Neutrophil (primary cell): ENCODE measurements at regions not wholly inside any gene's neighbourhood (a gene's known extent, or its start where the extent isn't known, plus 50 kb on each side); places are given as distances from the start of the nearest gene placed in this dataset.

Source experiments
- H3K27ac ChIP-seq: fragments of 200-600 bp; sonication (generic); 2 replicates; pipeline ENCODE4 v1.5.1; 2016; ENCODE audit warnings: mild to moderate bottlenecking, moderate library complexity
- H3K27me3 ChIP-seq: fragments of 200-600 bp; sonication (generic); 2 replicates; pipeline ENCODE4 v1.6.0; 2016; ENCODE audit warnings: mild to moderate bottlenecking
- H3K36me3 ChIP-seq: fragments of 200-600 bp; sonication (generic); 2 replicates; pipeline ENCODE4 v1.5.1; 2017
- H3K4me1 ChIP-seq, 2 experiments: fragments of 200-600 bp in 1 of 2; sonication (generic) in 1 of 2; 1 replicate in 1 of 2; 2 replicates in 1 of 2; pipeline versions ENCODE4 v1.5.1 to v1.6.1; 2013 to 2016; ENCODE audit warnings: low read depth in 1 of 2, low read length in 1 of 2, mild to moderate bottlenecking in 1 of 2, moderate library complexity in 1 of 2; ENCODE audit not compliant: control insufficient read depth in 1 of 2, insufficient read depth in 1 of 2
- H3K4me3 ChIP-seq, 2 experiments: fragments of 200-600 bp in 1 of 2; sonication (generic) in 1 of 2; 1 replicate in 1 of 2; 2 replicates in 1 of 2; pipeline ENCODE4 v1.5.1; 2013 to 2016; ENCODE audit warnings: low read depth in 1 of 2, low read length in 1 of 2, mild to moderate bottlenecking in 1 of 2, moderate library complexity in 1 of 2
- H3K9me3 ChIP-seq: fragments of 200-600 bp; sonication (generic); 2 replicates; pipeline ENCODE4 v1.5.1; 2016
- TF ChIP-seq, protein P1 (sequence below): fragments of 200-600 bp; sonication (generic); IDR thresholded peaks from 2 replicates; pipeline ENCODE4 v1.5.1; 2016; ENCODE audit warnings: antibody characterized with exemption

GRCh38 chr12:91924827-91925226 lies 220.8 kb downstream of the BTG1 start:
- H3K4me3 ChIP-seq = no peak overlapping the region
- no peaks in the 10 kb centered on the region for H3K9me3 ChIP-seq
- H3K27me3 ChIP-seq = no peaks in the 10 kb centered on the region
- no peak overlapping the region for H3K27ac ChIP-seq
- H3K4me1 ChIP-seq = no peaks in the 10 kb centered on the region
- H3K36me3 ChIP-seq = no peaks in the 10 kb centered on the region
- TF ChIP-seq, protein P1, sequence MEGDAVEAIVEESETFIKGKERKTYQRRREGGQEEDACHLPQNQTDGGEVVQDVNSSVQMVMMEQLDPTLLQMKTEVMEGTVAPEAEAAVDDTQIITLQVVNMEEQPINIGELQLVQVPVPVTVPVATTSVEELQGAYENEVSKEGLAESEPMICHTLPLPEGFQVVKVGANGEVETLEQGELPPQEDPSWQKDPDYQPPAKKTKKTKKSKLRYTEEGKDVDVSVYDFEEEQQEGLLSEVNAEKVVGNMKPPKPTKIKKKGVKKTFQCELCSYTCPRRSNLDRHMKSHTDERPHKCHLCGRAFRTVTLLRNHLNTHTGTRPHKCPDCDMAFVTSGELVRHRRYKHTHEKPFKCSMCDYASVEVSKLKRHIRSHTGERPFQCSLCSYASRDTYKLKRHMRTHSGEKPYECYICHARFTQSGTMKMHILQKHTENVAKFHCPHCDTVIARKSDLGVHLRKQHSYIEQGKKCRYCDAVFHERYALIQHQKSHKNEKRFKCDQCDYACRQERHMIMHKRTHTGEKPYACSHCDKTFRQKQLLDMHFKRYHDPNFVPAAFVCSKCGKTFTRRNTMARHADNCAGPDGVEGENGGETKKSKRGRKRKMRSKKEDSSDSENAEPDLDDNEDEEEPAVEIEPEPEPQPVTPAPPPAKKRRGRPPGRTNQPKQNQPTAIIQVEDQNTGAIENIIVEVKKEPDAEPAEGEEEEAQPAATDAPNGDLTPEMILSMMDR = no peak

DNA sequence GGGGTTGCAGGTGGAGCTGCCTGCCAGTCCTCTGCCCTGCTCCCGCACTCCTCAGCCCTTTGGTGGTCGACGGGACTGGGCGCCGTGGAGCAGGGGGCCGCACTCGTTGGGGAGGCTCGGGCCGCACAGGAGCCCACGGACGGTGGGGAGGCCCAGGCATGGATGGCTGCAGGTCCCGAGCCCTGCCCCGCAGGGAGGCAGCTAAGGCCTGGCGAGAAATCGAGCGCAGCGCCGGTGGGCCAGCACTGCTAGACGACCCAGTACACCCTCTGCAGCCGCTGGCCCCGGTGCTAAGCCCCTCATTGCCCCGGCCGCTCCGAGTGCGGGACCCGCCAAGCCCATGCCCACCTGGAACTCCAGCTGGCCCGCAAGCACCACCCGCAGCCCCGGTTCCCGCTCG lies 221.8 kb downstream of the BTG1 start:
- TF ChIP-seq, protein P1 = no peak
- Histone ChIP-seq H3K9me3 (no peaks in the 10 kb centered on the region), H3K27me3 (no peaks in the 10 kb centered on the region), H3K4me3 (no peak overlapping the region), H3K27ac (no peak overlapping the region), H3K4me1 (no peaks in the 10 kb centered on the region), H3K36me3 (no peaks in the 10 kb centered on the region)

GRCh38 chr12:91922674-91923073 lies 223.0 kb downstream of the BTG1 start:
- H3K36me3 ChIP-seq = no peaks in the 10 kb centered on the region
- no peaks in the 10 kb centered on the region for H3K9me3 ChIP-seq
- TF ChIP-seq, protein P1 = no peak
- no peak overlapping the region for H3K27ac ChIP-seq
- H3K4me1 ChIP-seq = no peaks in the 10 kb centered on the region
- H3K4me3 ChIP-seq = no peak overlapping the region
- no peaks in the 10 kb centered on the region for H3K27me3 ChIP-seq

GRCh38 chr12:91922139-91922538 lies 223.5 kb downstream of the BTG1 start:
- Histone ChIP-seq H3K4me1 (no peaks in the 10 kb centered on the region), H3K9me3 (no peaks in the 10 kb centered on the region), H3K27me3 (no peaks in the 10 kb centered on the region), H3K27ac (no peak overlapping the region), H3K4me3 (no peak overlapping the region), H3K36me3 (no peaks in the 10 kb centered on the region)
- TF ChIP-seq, protein P1 = no peak

DNA sequence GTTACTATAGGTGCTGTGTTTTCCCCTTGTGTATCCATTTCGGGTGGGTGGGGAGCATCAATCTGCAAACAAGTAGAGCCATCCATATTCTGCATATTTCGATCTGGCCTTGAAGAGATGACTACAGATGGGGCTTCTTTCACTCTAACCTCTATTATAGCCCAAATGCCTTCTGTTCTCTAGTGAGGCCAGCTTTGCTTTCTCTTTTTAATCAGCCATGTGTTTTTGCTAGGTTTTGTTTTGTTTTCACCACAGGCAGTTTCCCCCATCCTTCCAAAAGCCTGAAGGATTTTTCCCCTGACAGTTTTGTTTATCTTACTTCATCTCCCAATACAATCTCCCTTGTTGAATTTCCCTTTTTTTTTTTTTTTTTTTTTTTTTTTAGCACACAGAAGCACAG lies 224.1 kb downstream of the BTG1 start:
- no peak overlapping the region for H3K4me3 ChIP-seq
- TF ChIP-seq, protein P1 = no peak
- no peak overlapping the region for H3K27ac ChIP-seq
- H3K9me3 ChIP-seq = no peaks in the 10 kb centered on the region
- H3K36me3 ChIP-seq = no peaks in the 10 kb centered on the region
- no peaks in the 10 kb centered on the region for H3K27me3 ChIP-seq
- no peaks in the 10 kb centered on the region for H3K4me1 ChIP-seq

- H3K4me3 ChIP-seq = no peak overlapping the region
- TF ChIP-seq, protein P1 = no peak
- H3K36me3 ChIP-seq = no peaks in the 10 kb centered on the region
- no peaks in the 10 kb centered on the region for H3K27me3 ChIP-seq
- no peaks in the 10 kb centered on the region for H3K4me1 ChIP-seq
- no peak overlapping the region for H3K27ac ChIP-seq
- no peaks in the 10 kb centered on the region for H3K9me3 ChIP-seq
Measured at GRCh38 chr12:91920741-91921140, 224.9 kb downstream of the BTG1 start.
